ENCODE measurements at regions not wholly inside any gene's neighbourhood (a gene's known extent, or its start where the extent isn't known, plus 50 kb on each side); places are given as distances from the start of the nearest gene placed in this dataset.

GRCh38 chr12:72133497-72134055 is 138.6 kb upstream of the TRHDE start:
- DNase-seq: no peak
- Histone ChIP-seq H3K4me1 (ENCODE audit: insufficient read depth) (no peaks in the 10 kb centered on the region), H3K9ac (no peak overlapping the region), H2AFZ (no peak overlapping the region), H3K4me3 (no peak overlapping the region), H3K9me3 (ENCODE audit: low read depth) (no peaks in the 10 kb centered on the region), H4K20me1 (ENCODE audit: insufficient read depth) (no peaks in the 10 kb centered on the region), H3K27ac (no peak overlapping the region), H3K27me3 (replicated peaks; ENCODE audit: insufficient read depth) (no peaks in the 10 kb centered on the region), H3K79me2 (ENCODE audit: insufficient read depth) (no peaks in the 10 kb centered on the region), H3K4me2 (ENCODE audit: unreplicated experiment) (no peak overlapping the region), H3K36me3 (ENCODE audit: low read depth) (no peaks in the 10 kb centered on the region), H3F3A (ENCODE audit: insufficient read depth) (no peaks in the 10 kb centered on the region), H3K9me2 (ENCODE audit: insufficient read depth) (no peaks in the 10 kb centered on the region)
- TF ChIP-seq EZH2phosphoT487 (IDR thresholded peaks at IDR 0.05; ENCODE audit: insufficient read depth, low read depth) (no peak), EZH2 (IDR thresholded peaks at IDR 0.05; ENCODE audit: insufficient read depth, poor library complexity, severe bottlenecking) (no peak)
- in situ Hi-C loops (cut with MboI): no loop called here
- 28 to 29% methylated on average over 1 of the region's 1 CpG for WGBS, 2 experiments (ENCODE audit: low coverage in 1 of 2, low lambda C conversion rate in 2 of 2, missing lambda C conversion rate in 2 of 2)

GRCh38 chr12:72134246-72135020 is 137.7 kb upstream of the TRHDE start:
- H3K4me1 ChIP-seq (ENCODE audit: insufficient read depth): no peaks in the 10 kb centered on the region
- no peak overlapping the region for H3K4me3 ChIP-seq
- no peak overlapping the region for H3K27ac ChIP-seq
- H3K9me3 ChIP-seq (ENCODE audit: low read depth): no peaks in the 10 kb centered on the region
- TF ChIP-seq EZH2 (IDR thresholded peaks at IDR 0.05; ENCODE audit: insufficient read depth, poor library complexity, severe bottlenecking): no peak
- TF ChIP-seq EZH2phosphoT487 (IDR thresholded peaks at IDR 0.05; ENCODE audit: insufficient read depth, low read depth): no peak
- H4K20me1 ChIP-seq (ENCODE audit: insufficient read depth): no peaks in the 10 kb centered on the region
- WGBS, 2 experiments (ENCODE audit: low coverage in 1 of 2, low lambda C conversion rate in 2 of 2, missing lambda C conversion rate in 2 of 2): 21 to 34% methylated on average over 7 of the region's 7 CpGs
- H3K4me2 ChIP-seq (ENCODE audit: unreplicated experiment): no peak overlapping the region
- H3F3A ChIP-seq (ENCODE audit: insufficient read depth): no peaks in the 10 kb centered on the region
- H3K9me2 ChIP-seq (ENCODE audit: insufficient read depth): no peaks in the 10 kb centered on the region
- H3K9ac ChIP-seq: no peak overlapping the region
- no peak overlapping the region for H2AFZ ChIP-seq
- in situ Hi-C loops (cut with MboI): no loop called here
- no peaks in the 10 kb centered on the region for H3K79me2 ChIP-seq (ENCODE audit: insufficient read depth)
- no peak for DNase-seq
- H3K36me3 ChIP-seq (ENCODE audit: low read depth): no peaks in the 10 kb centered on the region
- no peaks in the 10 kb centered on the region for H3K27me3 ChIP-seq (replicated peaks; ENCODE audit: insufficient read depth)

DNA sequence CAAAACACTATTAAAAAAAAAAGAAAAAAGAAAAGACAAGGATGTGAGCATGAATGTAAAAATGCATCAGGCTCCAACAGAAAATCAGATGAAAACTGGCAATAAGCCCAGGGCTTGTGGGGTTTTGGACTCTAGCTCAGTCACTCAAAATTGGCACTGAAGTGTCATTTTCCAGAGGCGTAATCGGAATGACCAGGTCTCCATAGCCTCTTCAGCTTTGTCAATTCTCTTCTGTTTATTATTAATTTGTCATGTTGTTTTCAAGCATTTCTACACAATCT is 137.2 kb upstream of the TRHDE start:
- Histone ChIP-seq H3K27me3 (replicated peaks; ENCODE audit: insufficient read depth) (no peaks in the 10 kb centered on the region), H3K4me3 (no peak overlapping the region), H3K4me2 (ENCODE audit: unreplicated experiment) (no peak overlapping the region), H3K27ac (no peak overlapping the region), H4K20me1 (ENCODE audit: insufficient read depth) (no peaks in the 10 kb centered on the region), H3K4me1 (ENCODE audit: insufficient read depth) (no peaks in the 10 kb centered on the region), H3K9me2 (ENCODE audit: insufficient read depth) (no peaks in the 10 kb centered on the region), H3K79me2 (ENCODE audit: insufficient read depth) (no peaks in the 10 kb centered on the region), H3K36me3 (ENCODE audit: low read depth) (no peaks in the 10 kb centered on the region), H3K9ac (no peak overlapping the region), H3F3A (ENCODE audit: insufficient read depth) (no peaks in the 10 kb centered on the region), H3K9me3 (ENCODE audit: low read depth) (no peaks in the 10 kb centered on the region), H2AFZ (no peak overlapping the region)
- 23 to 34% methylated on average over 2 of the region's 2 CpGs for WGBS, 2 experiments (ENCODE audit: low coverage in 1 of 2, low lambda C conversion rate in 2 of 2, missing lambda C conversion rate in 2 of 2)
- in situ Hi-C loops (cut with MboI): no loop called here
- TF ChIP-seq EZH2phosphoT487 (IDR thresholded peaks at IDR 0.05; ENCODE audit: insufficient read depth, low read depth): no peak
- no peak for DNase-seq

- DNase-seq: no peak
- Histone ChIP-seq H3K4me3 (no peak overlapping the region), H3K9me3 (ENCODE audit: low read depth) (no peaks in the 10 kb centered on the region), H2AFZ (no peak overlapping the region), H3K9me2 (ENCODE audit: insufficient read depth) (no peaks in the 10 kb centered on the region), H3K27ac (no peak overlapping the region), H4K20me1 (ENCODE audit: insufficient read depth) (no peaks in the 10 kb centered on the region), H3K79me2 (ENCODE audit: insufficient read depth) (no peaks in the 10 kb centered on the region), H3K4me2 (ENCODE audit: unreplicated experiment) (no peak overlapping the region), H3K9ac (no peak overlapping the region), H3K27me3 (replicated peaks; ENCODE audit: insufficient read depth) (no peaks in the 10 kb centered on the region), H3F3A (ENCODE audit: insufficient read depth) (no peaks in the 10 kb centered on the region), H3K4me1 (ENCODE audit: insufficient read depth) (no peaks in the 10 kb centered on the region), H3K36me3 (ENCODE audit: low read depth) (no peaks in the 10 kb centered on the region)
- 33 to 40% methylated on average over 5 of the region's 5 CpGs for WGBS, 2 experiments (ENCODE audit: low coverage in 1 of 2, low lambda C conversion rate in 2 of 2, missing lambda C conversion rate in 2 of 2)
- TF ChIP-seq EZH2 (IDR thresholded peaks at IDR 0.05; ENCODE audit: insufficient read depth, poor library complexity, severe bottlenecking): no peak
- no peak for TF ChIP-seq EZH2phosphoT487 (IDR thresholded peaks at IDR 0.05; ENCODE audit: insufficient read depth, low read depth)
- in situ Hi-C loops (cut with MboI): no loop called here
These were observed 135.4 kb upstream of the TRHDE start for GRCh38 chr12:72136792-72137191.

Data from GM23248 (cell line).